ENCODE measurements at regions not wholly inside any gene's neighbourhood (a gene's known extent, or its start where the extent isn't known, plus 50 kb on each side); places are given as distances from the start of the nearest gene placed in this dataset.

- H3K56ac ChIP-seq (replicated peaks; ENCODE audit: insufficient read length, low read depth, low read length), result no peak overlapping the region
- no peak overlapping the region for H2BK15ac ChIP-seq (ENCODE audit: low read length)
- no peak overlapping the region for H3K14ac ChIP-seq (ENCODE audit: insufficient read length)
- no peak overlapping the region for H3K4me3 ChIP-seq (ENCODE audit: extremely low read depth in 1 of 4, insufficient read depth in 2 of 4, low read depth in 3 of 4, low read length in 4 of 4)
- no peak overlapping the region for H3K18ac ChIP-seq (ENCODE audit: extremely low read depth, low read length)
- no peak overlapping the region for H2BK5ac ChIP-seq (ENCODE audit: low read depth, low read length)
- ChIA-PET POLR2A (ENCODE audit: partially characterized antibody) (no interaction called here), CTCF (ENCODE audit: partially characterized antibody) (interaction anchor here (0.6 to 1.7 kb wide), 3 partner anchors 16 to 100 kb away, joined by 3 to 6 read pairs (median 3); no protein-coding TSS in a partner anchor)
- no peak overlapping the region for H3K4ac ChIP-seq (replicated peaks; ENCODE audit: insufficient read length, low read depth, low read length)
- no peak overlapping the region for H4K91ac ChIP-seq (replicated peaks; ENCODE audit: insufficient read length, low read length)
- no peak overlapping the region for H3K4me2 ChIP-seq (ENCODE audit: insufficient read depth in 1 of 2, low read depth in 2 of 2, low read length in 2 of 2)
- H3K23ac ChIP-seq (ENCODE audit: insufficient read length), result no peak overlapping the region
- H4K20me1 ChIP-seq (replicated peaks in 1 of 2; ENCODE audit: control insufficient read depth in 1 of 2, insufficient read depth in 2 of 2, low read length in 2 of 2), result no peaks in the 10 kb centered on the region
- peaks cover 0 to 9% (median 0%) of the 10 kb centered on the region in 4 experiments; a peak in 2 of 7 replicates for H3K27me3 ChIP-seq (replicated peaks in 1 of 4; ENCODE audit: control insufficient read depth in 3 of 4, extremely low read depth in 1 of 4, insufficient read depth in 3 of 4, low read length in 3 of 4)
- H3K27ac ChIP-seq (ENCODE audit: low read depth, low read length), result no peak overlapping the region
- no peak overlapping the region for H3K9ac ChIP-seq (replicated peaks in 1 of 4; ENCODE audit: extremely low read depth in 1 of 4, low read depth in 3 of 4, low read length in 3 of 4)
- H2BK12ac ChIP-seq (ENCODE audit: low read depth, low read length), result no peak overlapping the region
- WGBS, 2 experiments (ENCODE audit: extremely low coverage in 1 of 2, insufficient coverage in 1 of 2, insufficient read length in 1 of 2, insufficient replicate concordance in 2 of 2, low coverage in 1 of 2, low lambda C conversion rate in 2 of 2, missing lambda C conversion rate in 1 of 2), result 86% methylated on average over 1 of the region's 1 CpG; no CpG with 5 or more reads in 1 of the 2 experiments
- H3K9me3 ChIP-seq (ENCODE audit: insufficient read depth in 2 of 2, low read depth in 1 of 2, low read length in 1 of 2), result peaks cover 0 to 5% of the 10 kb centered on the region in 2 experiments; a peak in 1 of 4 replicates
- peaks cover 0 to 5% (median 0%) of the 10 kb centered on the region in 4 experiments; a peak in 2 of 7 replicates for H3K4me1 ChIP-seq (replicated peaks in 1 of 4; ENCODE audit: control insufficient read depth in 3 of 4, insufficient read depth in 4 of 4, low read length in 3 of 4)
- no peak for DNase-seq (ENCODE audit: low read depth in 1 of 2, low spot score in 2 of 2)
- no peaks in the 10 kb centered on the region for H3K79me2 ChIP-seq (ENCODE audit: control insufficient read depth in 1 of 2, insufficient read depth in 2 of 2, low read length in 2 of 2)
- no peak overlapping the region for H4K8ac ChIP-seq (ENCODE audit: extremely low read depth, insufficient read depth, low read length)
- no peak overlapping the region for H2BK120ac ChIP-seq (replicated peaks; ENCODE audit: low read depth, low read length)
- H3K36me3 ChIP-seq (ENCODE audit: control insufficient read depth in 2 of 4, insufficient read depth in 4 of 4, low read length in 3 of 4), result no peaks in the 10 kb centered on the region
- H2AFZ ChIP-seq (ENCODE audit: low read length), result no peak overlapping the region
- H3K79me1 ChIP-seq (ENCODE audit: low read depth, low read length), result no peaks in the 10 kb centered on the region; the same call in 1 of the 2 replicates
- FAIRE-seq, result no peak
- no peak overlapping the region for H2AK5ac ChIP-seq (ENCODE audit: low read depth, low read length)
- no peak overlapping the region for H4K5ac ChIP-seq (ENCODE audit: insufficient read length, low read depth, low read length)
- H2BK20ac ChIP-seq (ENCODE audit: low read length), result no peak overlapping the region
- H3K23me2 ChIP-seq (ENCODE audit: low read depth, low read length), result no peaks in the 10 kb centered on the region
- TF ChIP-seq SAP30 (IDR thresholded peaks at IDR 0.05; ENCODE audit: insufficient read depth, insufficient replicate concordance, low read length) (no peak), CBX5 (IDR thresholded peaks at IDR 0.05; ENCODE audit: low read depth, low read length) (no peak), KDM1A (IDR thresholded peaks at IDR 0.05; ENCODE audit: borderline replicate concordance, low read length) (no peak), CHD1 (IDR thresholded peaks at IDR 0.05; ENCODE audit: low read depth, low read length) (no peak), KDM5A (IDR thresholded peaks at IDR 0.05; ENCODE audit: low read length) (no peak), BRCA1 (IDR thresholded peaks at IDR 0.05; ENCODE audit: low read depth, low read length) (no peak), BACH1 (IDR thresholded peaks at IDR 0.05; ENCODE audit: low read length) (no peak), JUN (IDR thresholded peaks at IDR 0.05; ENCODE audit: low read depth, low read length) (no peak), TEAD4 (IDR thresholded peaks at IDR 0.05; ENCODE audit: low read depth, low read length) (no peak), GABPA (IDR thresholded peaks at IDR 0.05; ENCODE audit: borderline replicate concordance, insufficient read depth, low read length) (no peak), ASH2L (IDR thresholded peaks at IDR 0.05; ENCODE audit: low read length) (no peak), HDAC6 (IDR thresholded peaks at IDR 0.05; ENCODE audit: low read depth, low read length) (no peak), PHF8 (conservative IDR thresholded peaks at IDR 0.05; ENCODE audit: low read depth, low read length) (no peak), CEBPB (IDR thresholded peaks at IDR 0.05; ENCODE audit: low read depth, low read length) (no peak), EP300 (IDR thresholded peaks at IDR 0.05; ENCODE audit: borderline replicate concordance in 1 of 2, low read depth in 2 of 2, low read length in 2 of 2) (no peak)
These were observed 252.8 kb downstream of the CAAP1 start for GRCh38 chr9:26639761-26640160.
